ENCODE measurements at regions not wholly inside any gene's neighbourhood (a gene's known extent, or its start where the extent isn't known, plus 50 kb on each side); places are given as distances from the start of the nearest gene placed in this dataset.
"Not testable (repeated sequence)": the region's sequence is repeated elsewhere in the genome, so short reads cannot be mapped to it uniquely, and the experiment has no call there.

DNA sequence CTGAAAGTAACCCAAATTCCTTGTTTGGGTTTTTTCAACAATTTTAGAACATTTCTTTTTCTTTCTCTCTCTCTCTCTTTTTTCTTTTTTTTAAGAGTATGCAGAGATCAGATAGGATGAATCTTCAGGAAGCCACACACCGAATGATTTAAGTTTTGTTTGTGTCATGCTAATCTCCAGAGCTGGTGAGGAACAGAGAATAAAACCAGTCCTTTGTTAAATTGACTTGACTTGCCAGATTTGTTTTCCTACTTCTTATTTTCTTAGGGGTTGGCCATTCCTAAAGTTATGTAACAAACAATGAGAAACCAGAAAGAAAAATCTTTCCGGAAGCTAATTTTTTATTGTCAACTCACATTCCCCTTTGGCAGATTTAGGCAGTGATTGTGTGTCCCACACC lies 1669.3 kb upstream of the CDH6 start:
- DNase-seq, result no peak

- no peak for DNase-seq
These were observed 1675.3 kb upstream of the CDH6 start for GRCh38 chr5:29518176-29518575.

- DNase-seq, result no peak
These were observed 1677.3 kb upstream of the CDH6 start for GRCh38 chr5:29516224-29516623.

GRCh38 chr5:29508131-29508530 lies 1685.4 kb upstream of the CDH6 start:
- DNase-seq, result no peak

DNA sequence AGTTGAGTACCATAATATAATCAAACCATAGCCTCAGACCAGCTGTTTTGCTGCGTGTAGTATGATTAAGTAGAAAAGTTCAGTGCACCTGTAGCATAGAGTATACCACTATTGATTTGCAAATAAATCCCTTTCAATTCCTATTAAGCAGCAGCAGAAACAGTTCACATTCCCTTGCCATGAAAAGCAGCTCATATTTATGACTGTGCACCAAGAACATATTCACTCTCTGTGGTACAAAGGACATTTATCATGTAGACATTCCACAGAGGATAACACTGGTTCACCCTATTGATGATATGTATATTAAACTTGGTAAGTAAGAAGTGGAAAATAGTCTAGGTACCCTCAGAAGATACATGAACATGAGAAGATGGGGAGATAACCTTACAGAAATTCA lies 1689.1 kb upstream of the CDH6 start:
- DNase-seq, result no peak

DNA sequence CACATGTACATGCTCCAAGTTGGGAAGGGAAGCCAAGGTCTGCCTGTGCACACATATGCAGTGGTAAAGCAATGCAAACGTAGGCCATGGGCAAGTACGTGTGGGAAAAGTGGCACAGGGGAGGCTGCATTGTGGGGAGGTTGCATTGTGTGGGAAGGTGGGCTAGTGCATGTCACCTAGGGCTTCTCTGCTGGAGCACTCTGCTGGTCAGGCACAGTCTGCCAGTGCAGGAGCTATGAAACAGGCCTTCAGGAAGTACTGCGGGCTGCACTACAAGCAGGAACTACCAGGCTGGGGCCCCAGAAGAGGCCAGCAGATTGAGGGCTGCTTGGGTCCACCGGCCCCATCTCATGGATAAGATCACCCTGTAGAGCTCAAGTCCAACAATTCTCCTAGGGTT lies 1694.6 kb upstream of the CDH6 start:
- DNase-seq, result no peak

DNA sequence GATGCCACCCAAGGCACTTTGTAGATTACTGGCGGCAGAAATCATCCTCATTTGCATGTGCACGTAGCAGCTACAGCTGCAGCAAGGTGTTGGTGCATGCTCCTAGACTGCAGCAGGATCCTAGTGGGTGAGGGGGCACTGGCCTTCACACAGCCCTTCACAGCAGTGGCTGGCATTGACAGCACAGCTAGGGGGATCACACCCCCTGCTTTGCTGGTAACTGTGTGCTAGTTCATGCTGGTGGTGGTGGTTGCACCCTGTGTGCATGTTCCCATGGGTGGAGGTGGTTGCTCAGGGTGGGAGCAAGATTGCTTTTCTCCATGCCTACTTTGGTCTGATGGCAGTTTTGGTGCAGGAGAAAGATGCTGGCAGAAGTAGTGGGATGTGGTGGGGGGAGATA lies 1695.1 kb upstream of the CDH6 start:
- no peak for DNase-seq

- no peak for DNase-seq
These were observed 1708.2 kb upstream of the CDH6 start for GRCh38 chr5:29485333-29485732.

DNA sequence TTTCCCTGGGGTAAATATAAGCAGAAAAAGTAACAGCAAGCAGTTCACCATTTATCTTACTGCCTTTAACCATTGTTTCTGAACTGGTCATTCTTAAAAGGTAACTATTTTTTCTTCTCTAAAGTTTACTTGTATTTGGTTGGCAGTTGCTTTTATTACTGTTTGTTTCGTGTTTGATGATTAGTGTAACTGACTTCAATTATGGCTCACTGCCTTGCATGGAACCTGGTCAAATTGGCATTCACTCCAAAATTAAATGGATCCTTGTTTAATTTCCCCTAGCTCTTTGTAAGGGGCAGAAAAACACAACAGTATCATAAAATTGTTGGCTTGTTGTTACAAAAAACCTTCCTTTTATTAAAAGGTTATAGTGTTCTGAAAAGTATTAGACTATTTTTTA lies 1723.9 kb upstream of the CDH6 start:
- DNase-seq, result no peak

DNA sequence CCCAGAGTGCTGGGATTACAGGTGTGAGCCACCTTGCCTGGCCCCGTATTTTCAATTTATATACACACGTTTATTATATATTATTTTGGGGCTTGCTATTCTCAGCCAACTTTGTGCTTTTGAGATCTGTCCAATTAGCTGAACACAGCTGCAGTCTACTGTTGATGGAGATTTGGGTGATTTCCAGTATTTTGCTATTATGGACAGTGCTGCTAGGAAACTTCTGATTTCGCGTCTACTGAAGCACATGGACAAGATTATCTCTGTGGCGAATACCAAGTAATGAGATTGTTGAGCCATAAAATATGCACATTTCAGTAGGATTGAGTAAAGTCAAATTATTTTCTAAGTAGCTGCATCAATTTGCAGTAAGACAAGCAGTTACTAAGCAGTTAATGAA lies 1731.2 kb upstream of the CDH6 start:
- DNase-seq, result no peak

- DNase-seq, result no peak
These were observed 1732.4 kb upstream of the CDH6 start for GRCh38 chr5:29460971-29461559.

GRCh38 chr5:29451004-29451403 lies 1742.5 kb upstream of the CDH6 start:
- not testable (repeated sequence) for DNase-seq

DNA sequence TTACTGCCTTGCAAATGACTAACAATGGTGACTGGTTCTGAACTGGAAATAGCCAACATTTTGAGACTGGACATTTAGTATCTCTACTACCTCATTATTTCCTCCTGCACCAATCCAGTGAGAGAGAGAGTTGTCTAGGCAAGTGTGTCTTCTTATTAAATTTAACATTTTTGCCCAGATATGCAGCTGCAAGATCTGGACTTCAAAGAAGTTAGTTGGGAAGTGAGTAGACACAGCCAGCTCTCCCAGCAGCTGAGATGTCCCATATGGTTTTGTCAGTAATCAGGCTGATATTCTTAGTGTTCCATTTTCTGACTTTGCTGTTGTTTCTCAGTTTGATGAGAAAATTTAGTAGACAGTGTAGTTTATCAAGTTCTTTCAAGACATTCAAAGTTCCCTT lies 1778.8 kb upstream of the CDH6 start:
- no peak for DNase-seq

GRCh38 chr5:29412979-29413378 lies 1780.5 kb upstream of the CDH6 start:
- no peak for DNase-seq

DNA sequence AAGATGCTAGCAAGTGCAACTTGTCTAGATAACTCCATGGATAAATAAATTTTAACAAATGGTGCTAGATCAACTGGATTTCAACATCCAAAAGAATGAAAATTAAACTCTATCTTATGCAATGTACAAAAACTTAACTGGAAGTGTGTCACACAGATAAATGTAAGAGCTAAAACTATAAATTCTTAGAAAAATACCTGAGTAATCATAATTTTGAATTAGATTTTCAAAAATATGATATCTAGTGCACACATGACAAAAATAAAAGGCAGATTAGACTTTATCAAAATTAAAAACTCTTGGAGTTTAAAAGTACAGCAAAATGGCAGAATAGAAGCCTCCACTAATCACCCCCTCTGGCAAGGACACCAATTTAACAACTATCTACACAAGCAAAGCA lies 1791.2 kb upstream of the CDH6 start:
- DNase-seq, result no peak

GRCh38 chr5:29389993-29390392 lies 1803.5 kb upstream of the CDH6 start:
- DNase-seq, result no peak

GRCh38 chr5:29387384-29387783 lies 1806.1 kb upstream of the CDH6 start:
- no peak for DNase-seq

GRCh38 chr5:29382780-29383179 lies 1810.7 kb upstream of the CDH6 start:
- no peak for DNase-seq

- no peak for DNase-seq
These were observed 1813.5 kb upstream of the CDH6 start for GRCh38 chr5:29380029-29380428.

DNA sequence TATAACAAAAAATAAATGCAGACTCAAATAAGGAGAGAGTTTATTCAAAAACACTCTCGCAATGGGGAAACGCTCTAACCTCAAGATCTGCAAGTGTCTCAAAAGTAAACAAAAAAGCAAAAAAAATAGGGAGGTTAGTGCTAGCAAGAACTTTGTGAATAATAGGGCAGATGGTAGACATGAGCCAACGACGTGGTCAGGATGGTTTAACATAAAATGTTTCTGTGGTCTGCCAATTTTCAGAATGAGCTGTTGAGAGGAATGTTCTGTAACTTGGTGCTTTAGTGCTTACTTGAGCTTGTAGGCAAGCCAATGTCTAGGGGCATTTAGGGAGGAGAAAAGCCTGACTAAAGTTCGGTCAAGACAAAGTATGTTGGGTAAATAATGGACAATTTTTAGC lies 1813.9 kb upstream of the CDH6 start:
- DNase-seq, result no peak

- no peak for DNase-seq
These were observed 1815.4 kb upstream of the CDH6 start for GRCh38 chr5:29378104-29378503.

GRCh38 chr5:29370248-29370647 lies 1823.2 kb upstream of the CDH6 start:
- no peak for DNase-seq

DNA sequence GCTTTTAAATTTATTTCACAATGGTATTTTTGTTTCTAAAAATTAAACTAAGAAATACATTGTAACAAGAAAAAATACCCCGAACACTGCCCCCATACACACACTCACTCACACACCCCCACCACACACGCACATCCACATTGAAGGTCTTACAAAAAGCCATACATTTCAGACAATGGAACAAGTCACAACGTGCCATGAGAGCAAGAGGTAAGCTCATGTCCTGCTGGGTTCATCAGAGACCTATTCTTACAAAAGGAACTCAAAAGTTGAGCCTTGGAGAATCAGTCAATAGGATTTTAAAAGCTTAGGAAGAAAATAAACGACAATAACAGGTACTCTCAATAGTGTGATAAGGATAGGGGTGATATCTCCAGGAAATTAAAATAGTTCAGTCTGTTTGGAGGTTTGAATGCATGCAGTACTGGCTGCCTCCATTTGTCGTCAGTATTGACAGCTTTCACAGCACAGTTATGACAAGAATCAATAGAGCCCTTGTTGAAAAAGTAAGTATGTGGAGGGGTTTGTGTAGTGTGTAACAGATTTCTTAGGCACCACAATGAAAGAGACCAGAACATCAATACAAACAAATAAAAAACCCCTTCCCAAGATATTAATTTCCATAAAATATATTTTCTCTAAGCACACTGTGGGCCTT lies 1826.2 kb upstream of the CDH6 start:
- DNase-seq, result no peak

DNA sequence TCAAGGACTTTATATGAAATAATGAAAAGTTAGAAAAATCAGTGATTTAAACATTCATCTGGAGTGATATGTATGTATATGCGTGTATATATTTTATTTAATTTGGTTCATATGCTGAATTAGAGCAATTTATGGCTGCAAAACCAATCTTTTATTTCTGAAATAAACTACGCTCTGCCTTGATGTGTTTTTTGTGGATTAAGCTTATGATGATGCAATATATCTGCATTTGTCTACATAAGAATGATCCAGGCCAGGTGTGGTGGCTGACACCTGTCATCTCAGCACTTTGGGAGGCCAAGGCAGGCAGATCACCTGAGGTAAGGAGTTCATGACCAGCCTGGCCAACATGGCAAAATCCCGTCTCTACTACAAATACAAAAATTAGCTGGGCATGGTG lies 1842.3 kb upstream of the CDH6 start:
- no peak for DNase-seq

GRCh38 chr5:29337030-29337429 lies 1856.5 kb upstream of the CDH6 start:
- no peak for DNase-seq
